Stimulated activated CD8-positive, alpha-beta memory T cell treated with anti-CD3 and anti-CD28 coated beads, Interleukin-4, amount 100 ng/mL, for 24 hours (primary cell): ENCODE measurements at regions not wholly inside any gene's neighbourhood (a gene's known extent, or its start where the extent isn't known, plus 50 kb on each side); places are given as distances from the start of the nearest gene placed in this dataset.

Experiments
- DNase-seq: peaks from one replicate; pipeline ENCODE4 v3.0.0-alpha.2; 2020; ENCODE audit warnings: low read depth

DNA sequence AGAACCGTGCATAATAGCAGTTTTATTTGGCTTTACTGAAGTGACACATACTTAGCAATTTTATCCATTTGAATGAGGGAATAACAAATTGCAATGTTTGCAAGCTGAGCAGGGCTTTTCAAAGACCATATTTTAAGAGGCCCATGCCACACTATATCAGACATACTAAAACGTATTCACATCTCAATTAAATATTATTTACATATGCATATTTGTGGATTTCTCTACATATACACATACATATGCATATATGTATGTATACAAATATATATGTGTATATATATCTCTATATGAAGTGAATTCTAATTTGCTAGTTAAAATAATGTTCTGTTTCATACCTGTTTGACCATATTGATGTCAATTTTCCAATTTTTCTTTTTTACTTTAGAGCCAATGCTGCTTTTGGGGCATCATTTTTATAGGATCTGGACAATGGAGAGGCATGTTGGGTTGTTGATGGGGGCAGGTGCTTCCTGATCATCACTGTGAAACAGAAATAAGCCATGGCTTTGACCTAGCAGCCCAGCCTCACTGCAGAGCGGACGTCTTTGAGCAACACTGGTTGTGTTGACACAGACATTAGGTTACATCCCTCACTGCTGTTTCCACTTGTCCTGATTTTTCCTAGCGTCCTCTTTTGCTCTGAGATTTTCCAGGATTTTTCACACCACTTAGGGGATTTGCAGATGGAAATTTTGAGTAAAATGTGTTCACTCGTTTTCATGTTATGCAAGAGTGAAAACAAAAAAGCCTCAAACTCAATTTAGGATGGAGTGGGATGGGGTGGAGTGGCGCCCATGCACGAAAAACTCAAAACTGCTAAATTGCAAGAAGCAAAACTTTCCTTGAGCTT is 56.9 kb downstream of the RDH14 start:
- no peak for DNase-seq

DNA sequence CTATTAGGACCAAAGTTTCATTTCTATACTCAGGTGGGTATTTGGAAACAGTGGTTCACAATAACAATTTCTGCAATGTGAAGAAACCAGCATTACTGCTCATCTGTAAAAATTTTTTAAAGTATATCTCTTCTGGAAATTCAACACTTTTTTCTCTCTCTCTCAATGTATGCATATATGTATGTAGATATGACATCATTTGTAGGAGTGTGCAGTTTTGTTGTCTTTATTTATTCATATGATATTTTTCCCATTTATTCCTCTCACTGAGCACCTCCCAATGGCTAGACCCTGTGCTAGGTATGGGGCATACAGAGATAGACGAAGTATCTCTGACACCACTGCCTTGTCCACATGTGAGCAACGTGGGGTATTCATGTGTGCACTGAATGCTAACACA is 58.3 kb downstream of the RDH14 start:
- DNase-seq: no peak

DNA sequence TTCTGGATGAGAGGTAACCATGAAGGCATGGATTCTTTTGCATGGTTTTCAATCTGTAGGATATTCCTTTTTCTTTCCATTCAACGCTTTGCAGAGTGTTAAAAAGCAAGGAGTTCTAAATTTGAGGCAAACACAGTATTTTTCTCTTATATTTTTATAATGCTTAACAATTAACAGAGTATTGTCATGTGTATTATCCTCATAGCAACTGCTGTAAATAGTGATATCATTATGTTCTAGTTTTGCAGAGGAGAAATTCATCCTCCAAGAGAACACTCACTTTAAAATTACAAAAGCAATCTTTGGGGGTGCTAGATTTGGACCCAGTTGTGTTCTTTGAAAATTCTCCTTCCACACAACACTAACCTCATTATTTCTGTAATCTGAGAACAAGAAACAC is 58.7 kb downstream of the RDH14 start:
- no peak for DNase-seq

DNA sequence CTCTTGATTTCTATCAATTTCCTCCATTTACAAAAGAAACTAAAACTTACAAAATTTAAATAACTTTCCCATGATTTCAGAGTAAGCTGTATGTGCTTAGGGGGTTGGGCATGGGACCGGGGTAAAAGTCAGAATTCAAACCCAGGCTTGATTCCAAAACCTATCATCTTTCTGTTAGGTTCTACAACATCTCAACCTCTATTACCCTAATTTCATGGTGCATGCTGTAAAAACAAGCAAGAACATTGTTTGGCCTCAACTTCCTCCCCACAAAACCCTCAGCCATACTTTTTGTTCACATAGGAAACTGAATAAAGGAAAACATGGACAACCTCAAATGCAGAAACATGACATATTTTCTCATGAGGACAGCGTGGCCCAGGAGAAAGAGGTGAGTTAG is 59.3 kb downstream of the RDH14 start:
- DNase-seq: no peak

DNA sequence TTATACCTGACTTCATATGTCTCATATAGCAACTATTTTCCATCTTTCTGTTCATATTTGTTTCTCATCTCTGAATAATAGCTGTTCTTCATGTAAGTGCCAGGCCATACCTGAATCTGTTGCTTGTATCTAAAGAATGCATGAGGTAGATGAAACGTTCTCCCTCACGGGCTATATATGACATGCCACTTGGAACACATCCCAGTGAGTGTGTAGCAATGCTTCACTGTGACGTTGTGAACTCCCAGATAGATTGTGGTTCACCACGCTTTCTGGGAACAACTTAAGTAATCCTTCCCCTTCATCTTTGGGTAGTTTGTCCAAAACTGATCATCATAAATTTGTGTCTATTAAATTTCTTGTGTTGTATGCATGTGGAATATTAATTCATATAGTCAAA is 60.1 kb downstream of the RDH14 start:
- no peak for DNase-seq

DNA sequence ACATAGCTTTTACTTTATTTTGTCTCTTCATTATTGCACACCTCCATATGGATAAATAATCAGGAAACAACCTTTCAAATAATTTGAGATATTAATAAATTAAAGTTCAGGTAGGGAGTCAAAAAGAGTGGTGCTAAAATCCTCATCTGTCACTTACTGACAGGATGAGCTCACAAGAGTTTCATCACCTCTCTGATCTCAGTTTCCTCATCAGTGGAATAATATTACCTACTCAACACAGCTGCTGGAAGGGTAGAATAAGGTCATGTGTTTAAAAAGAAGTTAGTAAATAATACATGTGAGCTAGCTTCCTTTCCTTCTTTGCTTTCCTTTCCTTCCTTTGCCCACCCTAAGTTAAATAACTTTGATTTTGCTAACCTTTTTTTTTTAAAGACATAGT is 61.9 kb downstream of the RDH14 start:
- no peak for DNase-seq

DNA sequence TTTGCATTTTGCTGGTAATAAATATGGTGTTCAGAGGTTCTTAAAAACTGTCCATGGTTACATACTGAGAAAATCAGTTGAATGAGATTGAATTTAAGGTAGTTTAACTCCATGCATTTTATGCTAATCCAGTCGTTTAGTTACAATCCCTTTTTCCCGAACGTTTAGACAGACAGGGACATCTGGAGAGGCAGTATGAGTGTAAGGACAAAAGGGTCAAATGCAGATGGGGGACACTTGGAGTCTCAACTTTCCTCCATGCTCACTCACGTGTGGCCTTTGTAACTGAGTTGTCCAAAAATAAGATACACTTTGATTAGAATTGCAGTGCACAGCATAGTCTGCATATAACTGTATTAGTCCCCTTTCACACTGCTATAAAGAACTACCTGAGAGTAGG is 63.9 kb downstream of the RDH14 start:
- no peak for DNase-seq

DNA sequence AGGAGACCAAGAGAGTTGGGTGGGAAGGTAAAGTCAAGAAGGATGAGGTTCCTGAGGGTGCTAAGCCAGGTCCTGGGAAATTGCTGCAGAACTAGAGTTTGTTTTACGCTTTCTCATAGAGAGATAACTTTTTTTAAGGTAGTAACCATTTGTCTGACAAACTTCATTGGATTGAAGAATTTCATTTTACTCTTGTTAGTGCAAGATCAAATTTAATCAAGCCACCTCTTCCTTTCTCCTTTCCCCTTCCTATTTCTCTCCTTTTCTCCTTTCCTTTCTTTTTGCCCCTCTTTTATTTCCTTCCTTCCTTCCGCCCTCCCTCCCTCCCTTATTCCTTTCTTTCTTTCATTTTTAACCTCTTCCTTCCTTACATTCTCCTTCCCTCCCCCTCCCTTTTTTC is 65.4 kb downstream of the RDH14 start:
- DNase-seq: no peak

DNA sequence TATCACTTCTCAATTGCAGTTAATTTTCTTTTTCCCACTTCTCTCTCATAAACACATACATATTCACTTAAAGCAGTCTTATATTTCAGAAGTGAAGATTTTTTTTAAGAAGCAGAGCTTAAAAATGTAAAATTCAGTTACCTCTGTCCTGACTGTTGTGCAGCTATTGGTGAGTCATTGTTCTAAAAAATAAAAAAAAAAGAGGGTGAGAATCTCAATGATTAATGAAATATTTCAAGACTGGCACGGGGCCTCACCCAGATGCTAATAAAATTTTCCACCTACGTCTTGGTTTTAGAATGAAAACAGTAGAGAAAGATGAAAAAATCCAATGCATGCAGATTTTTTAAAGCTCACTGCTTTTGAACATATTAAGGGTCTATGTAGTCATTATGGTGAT is 67.7 kb downstream of the RDH14 start:
- DNase-seq: no peak

DNA sequence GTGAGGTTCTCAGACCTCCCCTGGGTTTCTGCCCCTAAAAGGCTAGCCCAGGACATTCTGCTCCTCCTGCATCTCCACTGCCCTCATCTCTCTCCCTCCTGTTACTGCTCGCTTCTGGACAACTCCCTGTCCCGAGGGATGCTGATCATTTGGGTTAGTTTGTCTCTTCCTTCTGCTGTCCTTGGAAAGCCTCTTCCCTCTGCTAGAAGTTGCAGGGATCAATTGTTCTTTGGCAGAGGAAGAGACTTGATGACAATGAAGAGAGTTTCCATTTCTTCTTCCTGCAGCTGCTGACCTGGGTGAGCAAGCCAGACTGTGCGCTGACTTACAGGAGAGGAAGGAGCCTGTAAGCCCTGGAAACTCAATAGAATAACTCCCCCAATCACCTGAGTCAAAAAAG is 68.9 kb downstream of the RDH14 start:
- no peak for DNase-seq

DNA sequence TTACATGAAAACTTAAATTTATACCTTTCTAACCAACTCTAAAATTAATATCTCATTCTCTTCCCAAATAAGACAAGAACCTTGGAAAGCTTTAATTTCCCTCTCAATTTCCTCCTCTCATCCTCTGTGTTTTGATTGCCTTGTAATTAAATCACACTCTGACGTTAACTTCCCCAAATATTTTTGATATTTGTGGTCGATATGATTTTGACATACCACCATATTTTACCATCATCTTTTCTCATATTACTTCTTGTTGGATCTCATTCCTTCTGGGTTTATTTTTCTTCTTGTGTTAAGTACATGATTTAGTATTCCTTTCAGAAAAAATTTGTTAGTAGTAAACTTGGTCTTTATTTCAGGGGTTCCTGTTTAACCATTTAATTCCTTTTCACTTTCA is 69.6 kb downstream of the RDH14 start:
- DNase-seq: no peak

DNA sequence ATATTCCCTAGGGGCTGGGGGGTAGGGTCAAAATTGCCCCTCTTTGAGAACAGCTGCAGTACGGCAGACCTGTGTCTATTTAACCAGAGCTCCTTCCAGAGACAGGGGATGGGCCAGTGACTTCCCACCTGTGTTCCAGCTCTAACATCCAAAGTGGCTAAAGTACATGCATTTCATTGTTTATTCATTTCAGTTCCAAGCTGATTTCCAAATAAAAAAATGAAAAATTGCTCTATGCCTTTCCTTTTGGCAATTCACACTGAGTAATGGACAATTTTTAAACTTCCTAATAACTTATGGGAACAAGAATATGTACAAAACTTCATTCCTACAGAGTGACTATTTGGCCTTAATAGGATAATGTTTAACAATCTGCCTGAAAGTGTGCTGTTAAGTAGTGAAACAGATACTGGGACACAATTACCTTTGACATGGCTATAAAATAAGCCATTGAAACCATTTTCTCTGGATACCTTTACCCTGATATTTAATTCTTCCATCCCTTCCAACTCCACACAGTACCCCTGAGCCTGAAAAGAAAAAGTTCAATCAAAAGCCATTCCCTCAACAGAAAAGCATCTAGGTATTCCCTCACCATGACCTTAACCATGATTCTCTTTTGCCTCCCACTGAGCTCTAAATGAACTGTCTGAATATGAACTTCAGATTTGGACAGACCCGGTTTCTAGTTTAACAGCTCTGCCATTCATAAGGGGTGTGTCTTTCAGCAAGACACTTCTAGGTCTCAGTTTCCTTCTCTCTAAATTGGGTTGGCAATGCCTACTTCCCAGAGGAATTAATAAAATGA is 73.1 kb downstream of the RDH14 start:
- no peak for DNase-seq

DNA sequence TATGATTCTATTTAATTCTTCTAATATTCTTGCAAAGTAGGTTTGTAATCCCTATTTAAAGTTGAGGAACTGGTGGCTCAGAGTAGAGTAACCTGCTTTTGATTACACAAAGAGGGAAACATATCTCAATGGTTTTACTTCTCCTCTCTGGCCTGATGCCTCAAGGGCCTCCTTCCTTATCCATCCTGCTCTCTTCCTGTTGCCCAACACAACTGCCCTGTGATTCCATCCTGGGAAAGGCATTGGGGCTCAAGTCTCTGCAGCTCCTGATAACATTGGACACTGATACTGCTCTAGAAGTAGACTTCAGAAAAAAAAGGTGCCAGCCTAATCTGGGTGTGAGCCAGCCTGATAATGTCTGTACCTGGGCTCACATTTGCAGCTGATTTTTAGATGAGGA is 75.8 kb downstream of the RDH14 start:
- no peak for DNase-seq

DNA sequence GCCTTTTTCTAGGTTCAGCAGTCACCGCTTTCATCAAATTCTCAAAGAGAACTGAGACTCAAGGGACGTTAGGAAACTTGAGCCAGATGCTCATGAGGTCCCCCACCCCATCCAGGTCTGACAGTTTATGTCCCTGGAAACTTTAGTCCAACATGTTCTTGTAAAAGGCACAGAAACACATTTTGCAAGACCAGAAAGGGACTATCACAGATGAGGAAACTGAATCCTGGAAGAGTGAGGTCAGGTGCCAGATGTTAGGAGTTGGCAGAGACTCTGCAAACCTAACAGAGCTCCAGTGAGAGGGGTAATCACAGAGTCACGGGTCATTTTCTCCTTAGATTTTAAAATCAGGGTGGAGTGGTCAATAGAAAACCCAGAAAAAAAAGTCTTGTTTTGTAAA is 76.6 kb downstream of the RDH14 start:
- no peak for DNase-seq

DNA sequence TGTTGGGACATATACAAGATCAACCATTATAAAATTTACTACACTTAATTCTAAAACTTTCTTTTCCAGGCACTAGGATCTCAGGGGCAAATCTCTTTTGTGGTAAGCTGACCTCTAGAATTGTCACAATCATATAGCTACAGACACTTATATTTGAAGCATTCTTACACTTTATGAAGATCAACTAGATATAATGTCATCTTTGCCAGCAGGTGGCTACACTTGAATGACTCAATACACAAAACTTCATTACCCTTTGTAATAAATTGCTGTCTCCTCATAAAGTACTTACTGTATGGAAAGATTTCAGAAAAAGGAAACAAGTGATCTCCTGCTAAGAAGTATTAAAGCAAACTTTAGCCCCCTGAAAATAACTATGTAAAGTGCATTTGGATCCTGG is 77.8 kb downstream of the RDH14 start:
- no peak for DNase-seq

DNA sequence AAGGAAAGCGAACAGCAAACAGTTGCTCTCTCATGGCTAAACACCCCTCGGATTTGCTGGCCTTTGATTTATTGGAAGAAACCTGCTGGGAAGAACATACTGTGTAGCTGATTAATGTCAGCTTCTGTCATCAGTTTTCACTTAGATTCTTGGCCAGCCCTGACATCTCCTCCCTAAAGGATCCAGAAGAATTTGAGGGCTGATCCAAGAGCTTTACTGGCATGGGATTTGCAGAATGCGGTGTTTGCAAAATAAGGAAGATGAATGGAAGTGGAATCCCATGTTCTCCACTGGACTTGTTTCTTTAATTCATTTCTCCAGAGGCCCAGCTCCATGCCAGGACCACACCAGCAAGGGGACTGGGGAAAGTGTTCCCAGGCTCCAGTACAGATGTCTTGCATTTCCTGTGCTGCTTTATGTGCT is 80.5 kb downstream of the RDH14 start:
- no peak for DNase-seq

DNA sequence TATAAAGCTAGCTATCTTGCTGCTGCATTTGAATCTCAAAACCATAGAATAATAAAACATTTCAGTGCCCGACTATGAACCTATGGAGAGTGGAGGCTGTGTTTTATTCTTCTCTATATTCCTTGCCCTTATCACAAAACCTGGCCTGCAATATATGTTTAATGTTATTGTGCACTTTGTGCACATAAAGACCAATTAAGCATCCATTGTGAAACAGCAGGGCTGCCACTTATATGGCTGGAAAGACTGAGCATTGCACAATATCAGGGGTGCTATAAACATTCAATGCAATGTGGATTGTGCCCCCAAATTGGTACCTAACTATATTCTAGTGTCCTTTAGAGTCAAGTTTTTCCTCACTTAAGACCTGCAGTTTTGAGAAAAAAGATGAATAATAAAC is 83.2 kb downstream of the RDH14 start:
- DNase-seq: no peak

DNA sequence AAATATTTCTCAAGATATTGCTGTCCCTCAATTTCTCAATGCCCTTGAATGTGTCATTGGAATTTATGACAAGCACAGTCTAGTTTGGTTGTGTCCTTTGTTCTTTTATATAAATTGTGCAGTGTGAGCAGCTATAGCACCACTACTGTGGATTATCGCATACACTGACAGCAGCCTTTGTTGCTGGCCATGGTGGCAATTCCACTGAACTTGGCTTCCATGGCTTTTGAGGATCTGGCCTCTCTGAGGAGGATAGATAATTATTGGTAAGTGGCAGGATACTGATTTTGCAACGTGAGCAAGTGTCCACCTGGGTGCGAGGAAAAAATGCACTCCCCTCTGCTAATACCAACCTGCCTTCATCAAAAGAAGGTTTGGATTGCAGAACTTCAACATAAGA is 84.0 kb downstream of the RDH14 start:
- no peak for DNase-seq

DNA sequence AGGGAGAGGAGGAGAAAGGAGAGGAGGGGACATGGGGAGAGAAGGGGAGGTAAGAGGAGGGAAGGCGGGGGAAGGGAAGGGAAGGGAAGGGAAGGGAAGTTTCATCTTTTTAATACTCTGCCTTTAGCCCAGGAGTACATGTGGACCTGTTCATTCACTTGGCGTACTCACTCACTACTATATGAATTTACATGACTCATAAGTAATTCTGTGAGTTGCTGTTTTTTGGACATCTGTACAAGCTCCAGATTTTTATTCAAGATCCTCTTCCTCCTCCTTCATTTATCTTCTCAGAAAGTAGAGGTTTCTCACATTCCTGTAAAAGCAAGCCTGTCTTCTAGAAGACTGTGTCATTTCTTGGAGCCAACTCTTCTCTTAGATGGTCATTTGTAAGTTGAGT is 84.6 kb downstream of the RDH14 start:
- no peak for DNase-seq

DNA sequence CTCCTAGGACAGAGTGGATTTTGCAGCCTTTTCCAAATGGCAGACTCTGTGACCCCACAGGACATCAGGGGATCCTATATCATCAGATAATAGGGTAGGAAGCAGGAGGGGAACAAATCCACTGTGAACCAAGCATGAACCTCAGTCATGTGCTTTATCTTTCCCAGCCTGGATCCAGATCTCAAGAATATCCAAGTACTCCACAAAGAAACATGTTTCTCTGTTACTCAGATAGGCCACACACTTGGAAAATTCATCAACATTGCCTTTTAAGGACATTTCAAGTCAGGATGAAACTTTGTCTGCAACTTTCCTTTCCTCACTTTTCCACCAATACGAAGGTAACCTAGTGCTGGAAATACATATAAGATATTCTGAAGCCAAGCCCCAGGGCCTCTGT is 85.8 kb downstream of the RDH14 start:
- DNase-seq: no peak

DNA sequence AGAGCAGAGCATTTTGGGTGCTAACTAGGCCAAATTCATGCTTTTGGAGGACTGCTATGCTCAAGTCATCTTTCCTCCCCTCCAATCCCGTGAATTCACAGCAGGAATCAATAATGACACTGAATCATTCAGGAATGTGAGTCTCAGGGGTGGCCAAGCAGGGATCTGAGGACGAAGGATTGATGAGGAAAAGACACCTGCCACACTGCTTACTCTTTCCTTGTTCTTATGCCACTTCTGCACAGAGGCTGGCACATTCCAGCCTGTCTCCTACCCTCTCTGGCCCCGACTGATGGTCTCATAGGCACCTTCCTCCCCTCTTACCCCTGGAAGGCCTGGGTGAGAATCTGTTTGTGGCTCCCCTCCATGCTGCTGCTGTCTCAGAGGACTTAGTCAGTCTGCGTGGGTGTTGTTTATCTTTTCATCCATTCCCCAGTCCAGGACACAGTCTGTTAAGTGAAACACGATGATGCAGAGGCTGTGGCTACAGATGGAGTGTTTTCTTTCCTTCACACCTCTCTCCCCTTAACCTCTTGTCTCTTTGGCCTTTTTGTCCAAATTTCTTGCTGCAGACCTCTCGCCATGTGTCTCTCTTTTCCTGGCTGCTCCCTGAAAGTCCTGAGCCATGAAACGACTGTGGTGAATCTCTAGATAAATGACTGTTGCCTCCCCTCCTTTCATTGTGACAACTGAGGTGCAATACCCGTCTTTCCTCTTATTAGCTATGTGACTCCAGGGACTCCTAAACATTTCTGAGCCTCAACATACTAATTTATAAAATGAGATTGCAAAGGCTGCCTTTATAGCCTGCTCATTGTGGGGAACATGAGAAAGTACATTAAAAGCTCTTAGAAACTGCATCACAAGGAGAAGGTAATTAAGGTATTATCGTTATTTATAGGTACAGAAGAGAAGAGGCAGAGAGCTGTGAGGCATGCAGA is 86.9 kb downstream of the RDH14 start:
- no peak for DNase-seq

DNA sequence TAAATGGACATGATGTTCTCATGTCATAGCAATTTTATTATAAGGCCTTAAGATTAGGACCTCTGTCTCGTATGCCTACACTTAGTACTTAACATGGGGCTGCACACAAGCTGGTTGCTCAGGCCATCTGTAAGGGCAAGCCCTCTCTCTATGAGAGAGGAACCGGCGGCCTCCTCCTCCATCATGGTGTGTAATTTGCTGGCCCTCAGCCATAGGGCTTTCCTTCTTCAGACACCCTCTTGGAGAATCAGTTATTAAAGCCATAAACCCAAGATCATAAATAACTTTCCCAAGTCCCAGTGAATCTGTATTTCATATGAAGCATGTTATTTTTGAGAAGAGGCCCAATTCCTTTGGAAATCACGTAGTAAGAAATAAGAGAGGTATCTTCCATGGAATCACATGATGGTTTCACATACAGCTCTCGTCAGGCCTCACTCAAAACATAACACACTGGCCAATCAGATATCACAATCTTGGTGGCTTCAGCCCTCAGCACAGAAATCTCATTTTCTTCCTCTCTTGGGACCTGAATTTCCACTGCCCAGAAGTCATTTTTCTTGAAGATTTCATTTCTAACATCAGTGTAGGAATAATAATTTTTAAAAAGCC is 92.6 kb downstream of the RDH14 start:
- no peak for DNase-seq
